ENCODE measurements at regions not wholly inside any gene's neighbourhood (a gene's known extent, or its start where the extent isn't known, plus 50 kb on each side); places are given as distances from the start of the nearest gene placed in this dataset.
"Not testable (repeated sequence)": the region's sequence is repeated elsewhere in the genome, so short reads cannot be mapped to it uniquely, and the experiment has no call there.

- no peaks in the 10 kb centered on the region for H3K27me3 Mint-ChIP-seq
- no peaks in the 10 kb centered on the region for H3K36me3 Mint-ChIP-seq (ENCODE audit: low read depth)
- CTCF ChIA-PET = no interaction called here
- no peak overlapping the region for H3K27ac Mint-ChIP-seq
- no peaks in the 10 kb centered on the region for H3K4me1 Mint-ChIP-seq
- H3K4me3 Mint-ChIP-seq = no peak overlapping the region
- POLR2A ChIA-PET = no interaction called here
- no peak for DNase-seq
- peaks cover 12% of the 10 kb centered on the region for H3K9me3 Mint-ChIP-seq
These were observed 675.8 kb downstream of the DOK5 start for GRCh38 chr20:55151171-55151570.

- ChIA-PET POLR2A (no interaction called here), CTCF (no interaction called here)
- Mint-ChIP-seq H3K4me1 (no peaks in the 10 kb centered on the region), H3K36me3 (ENCODE audit: low read depth) (no peaks in the 10 kb centered on the region), H3K9me3 (no peaks in the 10 kb centered on the region), H3K27me3 (no peaks in the 10 kb centered on the region), H3K27ac (no peak overlapping the region), H3K4me3 (no peak overlapping the region)
- no peak for DNase-seq
These were observed 668.2 kb downstream of the DOK5 start for GRCh38 chr20:55143601-55144000.

GRCh38 chr20:55142932-55143331, 667.5 kb downstream of the DOK5 start:
- no peaks in the 10 kb centered on the region for H3K27me3 Mint-ChIP-seq
- ChIA-PET POLR2A (no interaction called here), CTCF (no interaction called here)

GRCh38 chr20:55140631-55141030, 665.2 kb downstream of the DOK5 start:
- Mint-ChIP-seq H3K4me1 (no peaks in the 10 kb centered on the region), H3K27me3 (no peaks in the 10 kb centered on the region), H3K27ac (no peak overlapping the region), H3K9me3 (peaks cover 2% of the 10 kb centered on the region), H3K4me3 (no peak overlapping the region), H3K36me3 (ENCODE audit: low read depth) (no peaks in the 10 kb centered on the region)
- ChIA-PET CTCF (no interaction called here), POLR2A (no interaction called here)
- no peak for DNase-seq

More at GRCh38 chr20:55142932-55143331, 667.5 kb downstream of the DOK5 start:
- H3K27ac Mint-ChIP-seq = no peak overlapping the region
- no peaks in the 10 kb centered on the region for H3K9me3 Mint-ChIP-seq
- H3K4me3 Mint-ChIP-seq = no peak overlapping the region
- no peaks in the 10 kb centered on the region for H3K36me3 Mint-ChIP-seq (ENCODE audit: low read depth)
- no peak for DNase-seq
- H3K4me1 Mint-ChIP-seq = no peaks in the 10 kb centered on the region

GRCh38 chr20:55139173-55139765, 663.9 kb downstream of the DOK5 start:
- no peak for DNase-seq
- Mint-ChIP-seq H3K36me3 (ENCODE audit: low read depth) (no peaks in the 10 kb centered on the region), H3K4me1 (no peaks in the 10 kb centered on the region), H3K27me3 (no peaks in the 10 kb centered on the region), H3K4me3 (no peak overlapping the region), H3K9me3 (peaks cover 2% of the 10 kb centered on the region), H3K27ac (no peak overlapping the region)
- POLR2A ChIA-PET = no interaction called here
- CTCF ChIA-PET = no interaction called here

- no peak for DNase-seq
- no peaks in the 10 kb centered on the region for H3K36me3 Mint-ChIP-seq (ENCODE audit: low read depth)
- ChIA-PET CTCF (no interaction called here), POLR2A (no interaction called here)
- H3K4me3 Mint-ChIP-seq = no peak overlapping the region
- peaks cover 5% of the 10 kb centered on the region for H3K9me3 Mint-ChIP-seq
- no peaks in the 10 kb centered on the region for H3K27me3 Mint-ChIP-seq
- no peak overlapping the region for H3K27ac Mint-ChIP-seq
- no peaks in the 10 kb centered on the region for H3K4me1 Mint-ChIP-seq
These were observed 660.5 kb downstream of the DOK5 start for GRCh38 chr20:55135923-55136322.

GRCh38 chr20:55132523-55132922, 657.1 kb downstream of the DOK5 start:
- Mint-ChIP-seq H3K27me3 (no peaks in the 10 kb centered on the region), H3K9me3 (peaks cover 5% of the 10 kb centered on the region), H3K4me3 (no peak overlapping the region), H3K36me3 (ENCODE audit: low read depth) (no peaks in the 10 kb centered on the region), H3K27ac (no peak overlapping the region), H3K4me1 (no peaks in the 10 kb centered on the region)
- no peak for DNase-seq
- ChIA-PET POLR2A (no interaction called here), CTCF (no interaction called here)

- H3K4me1 Mint-ChIP-seq; H3K27me3 Mint-ChIP-seq; H3K36me3 Mint-ChIP-seq (ENCODE audit: low read depth); H3K4me3 Mint-ChIP-seq; POLR2A ChIA-PET; H3K27ac Mint-ChIP-seq; H3K9me3 Mint-ChIP-seq; CTCF ChIA-PET; DNase-seq: not testable (repeated sequence)
These were observed 642.2 kb downstream of the DOK5 start for GRCh38 chr20:55117577-55117976.

- no peaks in the 10 kb centered on the region for H3K36me3 Mint-ChIP-seq (ENCODE audit: low read depth)
- ChIA-PET POLR2A (no interaction called here), CTCF (no interaction called here)
- H3K9me3 Mint-ChIP-seq = no peaks in the 10 kb centered on the region
- H3K27ac Mint-ChIP-seq = no peak overlapping the region
- no peak overlapping the region for H3K4me3 Mint-ChIP-seq
- DNase-seq = no peak
- H3K4me1 Mint-ChIP-seq = no peaks in the 10 kb centered on the region
- H3K27me3 Mint-ChIP-seq = no peaks in the 10 kb centered on the region
These were observed 641.2 kb downstream of the DOK5 start for GRCh38 chr20:55116598-55116997.

- Mint-ChIP-seq H3K9me3 (peaks cover 14% of the 10 kb centered on the region), H3K27ac (no peak overlapping the region), H3K36me3 (ENCODE audit: low read depth) (no peaks in the 10 kb centered on the region), H3K27me3 (no peaks in the 10 kb centered on the region), H3K4me1 (no peaks in the 10 kb centered on the region), H3K4me3 (no peak overlapping the region)
- no peak for DNase-seq
- POLR2A ChIA-PET = no interaction called here
- CTCF ChIA-PET = no interaction called here
These were observed 627.8 kb downstream of the DOK5 start for GRCh38 chr20:55103188-55103587.

- Mint-ChIP-seq H3K9me3 (peaks cover 6% of the 10 kb centered on the region), H3K4me1 (no peaks in the 10 kb centered on the region), H3K27me3 (no peaks in the 10 kb centered on the region), H3K27ac (no peak overlapping the region), H3K36me3 (ENCODE audit: low read depth) (no peaks in the 10 kb centered on the region), H3K4me3 (no peak overlapping the region)
- CTCF ChIA-PET = no interaction called here
- no peak for DNase-seq
- POLR2A ChIA-PET = no interaction called here
These were observed 623.9 kb downstream of the DOK5 start for GRCh38 chr20:55099251-55099650.

- H3K27me3 Mint-ChIP-seq = no peaks in the 10 kb centered on the region
- CTCF ChIA-PET = no interaction called here
- DNase-seq = no peak
- POLR2A ChIA-PET = no interaction called here
- no peaks in the 10 kb centered on the region for H3K36me3 Mint-ChIP-seq (ENCODE audit: low read depth)
- H3K4me3 Mint-ChIP-seq = no peak overlapping the region
- H3K9me3 Mint-ChIP-seq = peaks cover 9% of the 10 kb centered on the region
- H3K4me1 Mint-ChIP-seq = no peaks in the 10 kb centered on the region
- no peak overlapping the region for H3K27ac Mint-ChIP-seq
These were observed 622.2 kb downstream of the DOK5 start for GRCh38 chr20:55097621-55098020.

GRCh38 chr20:55095745-55096400, 620.5 kb downstream of the DOK5 start:
- POLR2A ChIA-PET = no interaction called here
- H3K36me3 Mint-ChIP-seq (ENCODE audit: low read depth) = no peaks in the 10 kb centered on the region
- H3K4me3 Mint-ChIP-seq = no peak overlapping the region
- no peak overlapping the region for H3K27ac Mint-ChIP-seq
- CTCF ChIA-PET = no interaction called here
- H3K27me3 Mint-ChIP-seq = no peaks in the 10 kb centered on the region
- DNase-seq = no peak
- peaks cover 4% of the 10 kb centered on the region for H3K9me3 Mint-ChIP-seq
- no peaks in the 10 kb centered on the region for H3K4me1 Mint-ChIP-seq

- H3K9me3 Mint-ChIP-seq = peaks cover 7% of the 10 kb centered on the region
- DNase-seq = no peak
- H3K36me3 Mint-ChIP-seq (ENCODE audit: low read depth) = no peaks in the 10 kb centered on the region
- no peaks in the 10 kb centered on the region for H3K4me1 Mint-ChIP-seq
- ChIA-PET CTCF (no interaction called here), POLR2A (no interaction called here)
- no peak overlapping the region for H3K27ac Mint-ChIP-seq
- H3K4me3 Mint-ChIP-seq = no peak overlapping the region
- no peaks in the 10 kb centered on the region for H3K27me3 Mint-ChIP-seq
These were observed 619.0 kb downstream of the DOK5 start for GRCh38 chr20:55094353-55094861.

Data from activated CD4-positive, alpha-beta T cell treated with anti-CD3 and anti-CD28 coated beads, Interleukin-2, amount 10 ng/mL, durations not matched to agents 7 days and 5 days (primary cell).